Cardiac fibroblast (primary cell): ENCODE measurements at regions not wholly inside any gene's neighbourhood (a gene's known extent, or its start where the extent isn't known, plus 50 kb on each side); places are given as distances from the start of the nearest gene placed in this dataset.
A peak's percentile ranks its signal among the peaks of the same experiment; 100 is the strongest.

ENCODE experiments used
- DNase-seq, 2 donors: peaks; one replicate each; pipeline versions ENCODE4 v3.0.0 to v3.0.0-alpha.2; 2010; ENCODE audit warnings: low read depth in 2 of 2
- H3K4me3 ChIP-seq, 2 donors: replicated peaks in 1 of 2; 1 replicate in 1 of 2; 2 replicates in 1 of 2; pipeline ENCODE4 v1.5.1; 2011; ENCODE audit warnings: low read depth in 2 of 2, low read length in 2 of 2, mild to moderate bottlenecking in 2 of 2, moderate library complexity in 1 of 2
- TF ChIP-seq, protein P1 (sequence below): IDR thresholded peaks from one replicate; pipeline ENCODE4 v1.5.1; 2011; ENCODE audit warnings: low read depth, mild to moderate bottlenecking, low read length, inconsistent platforms

DNA sequence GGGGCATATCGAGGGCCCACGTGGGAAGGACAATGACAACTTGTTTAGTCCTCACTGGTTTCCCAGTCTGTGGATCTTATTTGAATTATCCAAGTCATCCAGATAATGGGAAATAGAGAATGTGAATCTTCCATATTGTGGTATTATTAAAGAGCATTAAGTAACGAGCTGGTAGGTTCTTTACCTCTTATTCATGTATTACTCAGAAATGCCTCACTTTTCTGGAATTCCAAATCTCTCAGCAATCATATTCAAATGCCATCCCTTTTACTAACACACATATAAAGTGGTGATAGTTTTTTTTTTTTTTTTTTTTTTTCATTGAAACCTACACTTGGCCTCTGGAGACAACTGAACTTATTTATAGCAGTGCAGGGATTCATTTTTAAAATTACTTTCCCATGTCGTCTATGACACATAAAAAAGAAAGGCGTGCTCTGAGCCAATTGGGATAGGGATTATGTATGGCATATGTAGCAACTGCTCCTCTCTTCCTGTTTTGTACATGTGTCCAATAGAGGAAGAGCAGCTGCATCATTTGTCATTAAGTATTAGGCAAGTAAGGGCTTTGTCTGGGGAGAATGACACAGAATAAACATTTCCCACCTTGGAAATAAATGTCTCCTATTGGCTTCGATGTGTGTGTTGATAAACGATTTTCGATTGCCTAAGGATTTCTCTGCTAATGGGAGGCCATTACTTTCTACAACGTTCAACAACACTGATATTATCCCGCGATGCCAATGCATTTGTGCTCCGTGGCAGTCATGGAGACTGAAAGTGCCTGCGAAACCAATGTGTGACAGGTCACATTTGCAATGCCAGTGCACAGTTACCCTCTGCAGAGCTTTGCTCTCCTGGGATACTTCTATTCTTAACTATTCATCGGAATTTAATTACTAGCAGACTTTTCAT is 78.6 kb upstream of the IFNG-AS1 start:
- TF ChIP-seq, protein P1, sequence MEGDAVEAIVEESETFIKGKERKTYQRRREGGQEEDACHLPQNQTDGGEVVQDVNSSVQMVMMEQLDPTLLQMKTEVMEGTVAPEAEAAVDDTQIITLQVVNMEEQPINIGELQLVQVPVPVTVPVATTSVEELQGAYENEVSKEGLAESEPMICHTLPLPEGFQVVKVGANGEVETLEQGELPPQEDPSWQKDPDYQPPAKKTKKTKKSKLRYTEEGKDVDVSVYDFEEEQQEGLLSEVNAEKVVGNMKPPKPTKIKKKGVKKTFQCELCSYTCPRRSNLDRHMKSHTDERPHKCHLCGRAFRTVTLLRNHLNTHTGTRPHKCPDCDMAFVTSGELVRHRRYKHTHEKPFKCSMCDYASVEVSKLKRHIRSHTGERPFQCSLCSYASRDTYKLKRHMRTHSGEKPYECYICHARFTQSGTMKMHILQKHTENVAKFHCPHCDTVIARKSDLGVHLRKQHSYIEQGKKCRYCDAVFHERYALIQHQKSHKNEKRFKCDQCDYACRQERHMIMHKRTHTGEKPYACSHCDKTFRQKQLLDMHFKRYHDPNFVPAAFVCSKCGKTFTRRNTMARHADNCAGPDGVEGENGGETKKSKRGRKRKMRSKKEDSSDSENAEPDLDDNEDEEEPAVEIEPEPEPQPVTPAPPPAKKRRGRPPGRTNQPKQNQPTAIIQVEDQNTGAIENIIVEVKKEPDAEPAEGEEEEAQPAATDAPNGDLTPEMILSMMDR: no peak
- H3K4me3 ChIP-seq: no peak overlapping the region
- peak; percentile 67 to 98 for DNase-seq

DNA sequence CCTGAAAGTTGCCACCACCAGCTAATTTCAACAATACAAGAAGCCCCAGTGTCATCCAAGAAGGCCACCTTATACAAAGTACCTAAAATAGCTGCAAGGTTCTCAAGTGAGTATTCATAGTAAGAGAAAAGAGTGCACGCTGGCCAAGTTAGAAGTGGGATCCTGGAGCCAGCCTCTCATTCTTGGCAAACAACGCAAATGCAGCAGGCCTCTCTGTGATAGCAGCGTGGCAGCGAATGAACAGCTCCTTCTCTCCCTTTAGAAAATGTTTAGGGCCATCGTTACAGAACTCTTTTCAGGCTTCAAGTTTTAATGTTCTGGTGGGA is 78.0 kb upstream of the IFNG-AS1 start:
- TF ChIP-seq, protein P1: no peak
- H3K4me3 ChIP-seq: no peak overlapping the region
- peak in 1 of 2 donors; percentile 52 for DNase-seq

DNA sequence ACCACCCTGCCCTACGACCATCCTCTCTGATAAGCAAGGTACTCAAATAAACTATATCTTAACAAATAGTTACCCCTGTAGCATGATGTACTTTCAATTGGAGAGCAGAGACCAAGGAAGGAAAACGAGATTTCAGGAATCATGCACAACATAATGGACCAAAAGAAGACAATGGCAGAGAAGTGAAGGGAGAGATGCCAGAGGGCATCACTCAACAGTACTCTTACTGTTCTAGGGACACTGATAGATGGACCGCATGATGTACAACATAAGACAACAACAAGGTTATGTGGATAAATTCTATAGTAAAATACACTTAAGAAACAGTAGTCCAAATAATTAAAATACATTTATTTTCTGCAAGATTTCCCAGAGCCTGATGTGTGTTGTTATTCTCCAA is 77.5 kb upstream of the IFNG-AS1 start:
- TF ChIP-seq, protein P1: no peak
- DNase-seq: no peak

DNA sequence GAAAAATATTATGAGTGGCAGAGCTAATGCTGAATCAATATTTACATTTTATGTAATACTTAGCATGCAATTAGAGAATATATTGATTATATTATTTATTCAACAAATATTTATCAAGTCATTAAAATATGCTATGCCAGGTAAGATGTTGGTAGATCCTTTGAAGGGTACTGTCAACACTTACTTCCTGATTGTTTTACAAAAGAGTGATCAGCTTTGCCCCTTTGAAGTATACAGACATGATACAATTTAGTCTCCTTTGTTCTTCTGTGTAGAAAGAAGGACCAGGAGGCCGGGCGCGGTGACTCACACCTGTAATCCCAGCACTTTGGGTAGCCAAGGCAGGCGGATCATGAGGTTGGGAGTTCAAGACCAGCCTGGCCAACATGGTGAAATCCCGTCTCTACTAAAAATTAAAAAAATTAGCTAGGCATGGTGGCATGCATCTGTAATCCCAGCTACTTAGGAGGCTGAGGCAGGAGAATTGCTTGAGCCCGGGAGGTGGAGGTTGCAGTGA is 73.9 kb upstream of the IFNG-AS1 start:
- no peak overlapping the region for H3K4me3 ChIP-seq
- DNase-seq: no peak
- TF ChIP-seq, protein P1: no peak

More for the DNA sequence above, 77.5 kb upstream of the IFNG-AS1 start:
- H3K4me3 ChIP-seq: no peak overlapping the region

DNA sequence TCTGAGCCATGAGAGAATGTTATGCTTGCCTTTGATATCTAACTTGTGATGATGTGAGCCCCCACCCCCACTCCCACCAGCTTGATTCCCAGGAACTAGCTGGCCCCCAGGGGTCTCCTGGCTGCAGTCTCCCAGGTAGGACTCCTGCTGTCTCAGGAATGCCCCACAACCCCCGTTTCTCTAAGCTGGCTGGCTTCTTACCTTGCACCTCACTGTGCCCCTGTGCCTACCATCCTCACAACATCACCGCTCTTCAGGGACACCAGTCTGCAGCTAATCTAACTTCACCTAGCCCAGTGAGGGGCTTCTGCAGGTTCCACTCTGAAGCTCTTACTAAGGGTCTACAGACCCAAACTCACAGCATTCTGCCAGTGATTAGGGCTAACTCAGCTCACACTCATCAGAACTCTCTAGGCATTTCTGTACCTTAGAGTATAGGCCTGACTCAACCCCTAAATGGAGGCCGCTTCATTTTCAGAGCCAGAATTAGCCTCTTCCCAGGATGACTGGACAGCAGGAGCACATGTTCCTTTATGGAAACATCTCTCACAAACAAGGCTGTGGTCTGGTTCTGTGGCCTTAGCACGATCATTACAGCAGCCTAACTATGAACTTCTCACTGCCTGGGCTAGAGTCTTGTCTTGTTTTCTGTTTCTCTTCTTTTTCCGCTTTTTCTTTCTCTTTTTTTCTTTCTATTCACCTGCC is 72.8 kb upstream of the IFNG-AS1 start:
- peak in 1 of 2 donors; percentile 21 for DNase-seq
- TF ChIP-seq, protein P1: no peak
- no peak overlapping the region for H3K4me3 ChIP-seq

DNA sequence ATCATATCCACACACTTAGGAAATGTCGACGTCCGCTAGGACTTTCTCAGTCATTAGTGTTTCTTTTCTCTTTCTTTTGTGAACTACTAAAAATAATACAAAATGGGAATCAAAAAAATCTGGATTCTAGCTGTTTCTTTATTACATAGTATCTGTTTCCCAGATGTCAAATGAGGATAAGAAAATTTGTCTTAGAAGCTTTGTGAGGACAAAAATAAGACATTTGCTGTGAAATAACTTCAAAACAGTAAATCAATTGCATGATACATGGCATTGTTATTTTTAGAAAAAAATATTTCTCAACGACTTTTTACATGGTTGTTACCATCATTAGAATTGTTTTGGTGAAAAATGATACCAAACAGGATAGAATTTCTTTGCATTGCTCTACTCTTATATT is 71.4 kb upstream of the IFNG-AS1 start:
- no peak for DNase-seq
- TF ChIP-seq, protein P1: no peak
- no peak overlapping the region for H3K4me3 ChIP-seq
